H9 (cell line): ENCODE measurements at regions not wholly inside any gene's neighbourhood (a gene's known extent, or its start where the extent isn't known, plus 50 kb on each side); places are given as distances from the start of the nearest gene placed in this dataset.

Experiments used
- DNase-seq: peaks from one replicate; pipeline ENCODE4 v3.0.0-alpha.2; 2017
- H2AFZ ChIP-seq: one replicate; pipeline ENCODE4 v1.6.1; 2013; ENCODE audit warnings: mild to moderate bottlenecking, low read length, control low read depth, moderate library complexity
- H2AK5ac ChIP-seq: 2 replicates; pipeline ENCODE4 v1.6.1; 2013; ENCODE audit warnings: low read length, control low read depth, mixed read lengths; ENCODE audit not compliant: insufficient read length
- H2BK120ac ChIP-seq: one replicate; pipeline ENCODE4 v1.6.1; 2013; ENCODE audit warnings: low read depth, mild to moderate bottlenecking, low read length, control low read depth, inconsistent platforms; ENCODE audit not compliant: poor library complexity, severe bottlenecking
- H2BK12ac ChIP-seq: 2 replicates; pipeline ENCODE4 v1.6.1; 2013; ENCODE audit warnings: low read length, control low read depth, mixed read lengths, low read depth; ENCODE audit not compliant: insufficient read length
- H2BK15ac ChIP-seq: 2 replicates; pipeline ENCODE4 v1.6.1; 2013; ENCODE audit warnings: low read depth, low read length, control low read depth
- H2BK20ac ChIP-seq: one replicate; pipeline ENCODE4 v1.6.1; 2013; ENCODE audit warnings: low read depth, mild to moderate bottlenecking, low read length, control low read depth, inconsistent platforms; ENCODE audit not compliant: poor library complexity, severe bottlenecking
- H2BK5ac ChIP-seq: 2 replicates; pipeline ENCODE4 v1.6.1; 2013; ENCODE audit warnings: low read length, control low read depth, mixed read lengths; ENCODE audit not compliant: insufficient read length
- H3K14ac ChIP-seq: 2 replicates; pipeline ENCODE4 v1.6.1; 2013; ENCODE audit warnings: low read length, control low read depth; ENCODE audit not compliant: insufficient read depth
- H3K18ac ChIP-seq: 2 replicates; pipeline ENCODE4 v1.6.1; 2013; ENCODE audit warnings: low read depth, mild to moderate bottlenecking, mixed read lengths, low read length, control low read depth; ENCODE audit not compliant: insufficient read length
- H3K23ac ChIP-seq: 2 replicates; pipeline ENCODE4 v1.6.1; 2013; ENCODE audit warnings: low read length, control low read depth, mixed read lengths, low read depth; ENCODE audit not compliant: insufficient read length
- H3K23me2 ChIP-seq: 2 replicates; pipeline ENCODE4 v1.6.1; 2013; ENCODE audit warnings: low read depth, mild to moderate bottlenecking, mixed read lengths, low read length, control low read depth; ENCODE audit not compliant: insufficient read length, poor library complexity, severe bottlenecking
- H3K27ac ChIP-seq: 2 replicates; pipeline ENCODE4 v1.5.1; 2013; ENCODE audit warnings: low read length, control low read depth, mixed read lengths, low read depth; ENCODE audit not compliant: insufficient read length
- H3K27me3 ChIP-seq: 2 replicates; pipeline ENCODE4 v1.6.1; 2013; ENCODE audit warnings: low read length, control low read depth, inconsistent platforms; ENCODE audit not compliant: insufficient read depth
- H3K4ac ChIP-seq: 2 replicates; pipeline ENCODE4 v1.6.1; 2013; ENCODE audit warnings: low read depth, mild to moderate bottlenecking, control low read depth, inconsistent platforms, low read length, moderate library complexity
- H3K4me1 ChIP-seq: 2 replicates; pipeline ENCODE4 v1.6.1; 2013; ENCODE audit warnings: low read length, control low read depth, inconsistent platforms; ENCODE audit not compliant: insufficient read depth
- H3K4me2 ChIP-seq: 2 replicates; pipeline ENCODE4 v1.6.1; 2013; ENCODE audit warnings: low read length, control low read depth, mixed read lengths; ENCODE audit not compliant: insufficient read length, insufficient read depth
- H3K56ac ChIP-seq: 2 replicates; pipeline ENCODE4 v1.6.1; 2013; ENCODE audit warnings: low read depth, mild to moderate bottlenecking, mixed read lengths, low read length, control low read depth; ENCODE audit not compliant: insufficient read length
- H3K79me1 ChIP-seq: 2 replicates; pipeline ENCODE4 v1.6.1; 2013; ENCODE audit warnings: low read depth, mild to moderate bottlenecking, moderate library complexity, low read length, control low read depth, inconsistent platforms; ENCODE audit not compliant: insufficient read depth, poor library complexity, severe bottlenecking
- H3K79me2 ChIP-seq: 2 replicates; pipeline ENCODE4 v1.6.1; 2013; ENCODE audit warnings: low read length, control low read depth, inconsistent platforms; ENCODE audit not compliant: insufficient read depth
- H3K9ac ChIP-seq: 2 replicates; pipeline ENCODE4 v1.6.1; 2013; ENCODE audit warnings: low read length, control low read depth, mixed read lengths; ENCODE audit not compliant: insufficient read length; ENCODE audit errors: extremely low read depth
- H3K9me3 ChIP-seq: one replicate; pipeline ENCODE4 v1.6.1; 2013; ENCODE audit warnings: low read depth, low read length, inconsistent platforms; ENCODE audit not compliant: control insufficient read depth
- H3T11ph ChIP-seq: one replicate; pipeline ENCODE4 v1.6.1; 2013; ENCODE audit warnings: mild to moderate bottlenecking, low read length, control low read depth, inconsistent platforms
- H4K20me1 ChIP-seq: one replicate; pipeline ENCODE4 v1.6.1; 2013; ENCODE audit not compliant: control insufficient read depth, insufficient read length, insufficient read depth
- H4K5ac ChIP-seq: 2 replicates; pipeline ENCODE4 v1.6.1; 2013; ENCODE audit warnings: low read depth, mild to moderate bottlenecking, mixed read lengths, low read length, control low read depth; ENCODE audit not compliant: insufficient read length
- H4K8ac ChIP-seq: replicated peaks from 2 replicates; pipeline ENCODE4 v1.6.1; 2013; ENCODE audit warnings: low read length, control low read depth, mixed read lengths, low read depth; ENCODE audit not compliant: insufficient read length
- H4K91ac ChIP-seq: 2 replicates; pipeline ENCODE4 v1.6.1; 2013; ENCODE audit warnings: low read depth, mild to moderate bottlenecking, moderate library complexity, mixed read lengths, low read length, control low read depth; ENCODE audit not compliant: insufficient read length
- H3K27ac Mint-ChIP-seq, 3 experiments: 2 replicates in 2 of 3; 3 replicates in 1 of 3; pipeline ENCODE4 v1.8.0; 2020 to 2021; ENCODE audit warnings: mixed read lengths in 3 of 3, mild to moderate bottlenecking in 1 of 3, moderate library complexity in 1 of 3
- H3K27me3 Mint-ChIP-seq: 2 replicates; pipeline ENCODE4 v1.8.0; 2021; ENCODE audit warnings: low read depth, mild to moderate bottlenecking, moderate library complexity, mixed read lengths
- H3K36me3 Mint-ChIP-seq, 3 experiments: 2 replicates in 2 of 3; 3 replicates in 1 of 3; pipeline ENCODE4 v1.8.0; 2020 to 2021; ENCODE audit warnings: low read depth in 3 of 3, mixed read lengths in 3 of 3; ENCODE audit not compliant: insufficient read depth in 1 of 3
- H3K4me1 Mint-ChIP-seq, 2 experiments: 2 replicates each; pipeline ENCODE4 v1.8.0; 2020; ENCODE audit warnings: mixed read lengths in 2 of 2
- H3K4me3 Mint-ChIP-seq, 2 experiments: 2 replicates in 1 of 2; 3 replicates in 1 of 2; pipeline ENCODE4 v1.8.0; 2020 to 2021; ENCODE audit warnings: mild to moderate bottlenecking in 2 of 2, mixed read lengths in 2 of 2, moderate library complexity in 1 of 2
- H3K9me3 Mint-ChIP-seq, 2 experiments: 2 replicates in 1 of 2; 3 replicates in 1 of 2; pipeline ENCODE4 v1.8.0; 2020; ENCODE audit warnings: mild to moderate bottlenecking in 2 of 2, mixed read lengths in 2 of 2, moderate library complexity in 1 of 2
- CTCF ChIP-seq: fragments of 200-600 bp; sonication (generic); conservative IDR thresholded peaks from 3 replicates; pipeline ENCODE4 v1.8.0; 2021; ENCODE audit warnings: antibody characterized with exemption, mild to moderate bottlenecking
- WGBS: extraction: QIAGEN DNeasy Blood & Tissue Kit; methylation state at CpG from one replicate; pipeline ENCODE4 v1.1.7; 2013; ENCODE audit warnings: missing lambda C conversion rate, low lambda C conversion rate, mixed read lengths; ENCODE audit not compliant: insufficient read length; ENCODE audit errors: extremely low coverage; 5-methylcytosine and 5-hydroxymethylcytosine counted together

DNA sequence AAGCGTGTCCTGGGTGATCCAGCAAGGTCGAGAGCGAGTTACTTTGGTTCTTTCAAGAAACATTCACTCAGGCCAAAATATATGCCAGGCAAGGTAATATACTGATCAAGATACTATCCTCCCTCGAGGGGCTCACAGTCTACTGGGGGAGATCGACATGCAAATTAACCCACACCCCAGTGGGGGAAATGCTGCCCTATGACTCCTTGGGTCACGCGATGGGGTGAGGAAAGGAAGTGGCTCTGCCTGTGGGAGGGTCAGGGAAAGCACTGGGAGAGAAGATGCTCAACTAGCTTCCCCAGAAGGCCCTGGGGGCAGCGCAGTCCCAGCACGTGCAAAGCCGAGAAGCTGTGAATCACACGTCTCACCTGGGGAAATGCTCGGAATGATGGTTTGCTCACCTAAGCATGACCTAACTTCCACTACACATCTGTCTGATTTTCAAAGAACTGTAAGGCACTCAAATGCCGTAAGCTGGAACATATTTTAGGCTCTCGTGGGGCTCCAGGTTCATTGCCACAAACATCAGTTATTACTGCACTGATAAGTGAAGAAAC lies 130.7 kb downstream of the RCN1 start:
- Histone ChIP-seq H2BK120ac (no peak overlapping the region), H3K4ac (no peak overlapping the region), H3K23me2 (no peaks in the 10 kb centered on the region), H3K56ac (no peak overlapping the region), H3K4me1 (no peaks in the 10 kb centered on the region), H3K23ac (no peak overlapping the region), H2BK20ac (no peak overlapping the region), H3K79me1 (no peaks in the 10 kb centered on the region), H3K79me2 (no peaks in the 10 kb centered on the region), H3K9me3 (no peaks in the 10 kb centered on the region), H2AFZ (no peak overlapping the region), H3K27me3 (no peaks in the 10 kb centered on the region), H4K20me1 (no peaks in the 10 kb centered on the region), H4K5ac (no peak overlapping the region), H2BK5ac (no peak overlapping the region), H3K27ac (no peak overlapping the region), H3K4me2 (no peak overlapping the region), H2BK12ac (no peak overlapping the region), H3K18ac (no peak overlapping the region), H2BK15ac (no peak overlapping the region), H2AK5ac (no peak overlapping the region), H3K14ac (no peak overlapping the region), H4K91ac (no peak overlapping the region), H3K9ac (no peak overlapping the region), H3T11ph (no peak overlapping the region), H4K8ac (no peak overlapping the region)
- Mint-ChIP-seq H3K27ac (no peak overlapping the region), H3K9me3 (no peaks in the 10 kb centered on the region), H3K4me1 (peaks cover 0 to 6% of the 10 kb centered on the region in 2 experiments; a peak in 3 of 4 replicates), H3K4me3 (no peak overlapping the region), H3K27me3 (no peaks in the 10 kb centered on the region), H3K36me3 (no peaks in the 10 kb centered on the region)
- WGBS = no CpG with 5 or more reads among the region's 14 CpGs
- TF ChIP-seq CTCF = no peak
- no peak for DNase-seq
